Stimulated activated naive B cell treated with anti-CD40 and anti-IgM and Interleukin-4, amounts not matched to agents 10 μg/mL and 1 μg/mL and 100 μg/mL, for 72 hours (primary cell): ENCODE measurements at regions not wholly inside any gene's neighbourhood (a gene's known extent, or its start where the extent isn't known, plus 50 kb on each side); places are given as distances from the start of the nearest gene placed in this dataset.

Experiments used
- ATAC-seq, 2 donors: fragments of 150-1000 bp; cut with Tn5 transposase; replicated peaks; 2 replicates each; pipeline ENCODE4 v1.10.0; 2021; ENCODE audit warnings: moderate library complexity in 1 of 2
- DNase-seq: peaks from one replicate; pipeline ENCODE4 v3.0.0; 2021
- H3K27ac Mint-ChIP-seq: one replicate; pipeline ENCODE4 v1.8.0; 2022; ENCODE audit warnings: mild to moderate bottlenecking, mixed read lengths
- H3K27me3 Mint-ChIP-seq, 2 donors: one replicate each; pipeline ENCODE4 v1.8.0; 2022; ENCODE audit warnings: mixed read lengths in 2 of 2
- H3K36me3 Mint-ChIP-seq, 2 donors: one replicate each; pipeline ENCODE4 v1.8.0; 2022; ENCODE audit warnings: mixed read lengths in 2 of 2, mild to moderate bottlenecking in 1 of 2
- H3K4me1 Mint-ChIP-seq, 2 donors: one replicate each; pipeline ENCODE4 v1.8.0; 2022; ENCODE audit warnings: mixed read lengths in 2 of 2, mild to moderate bottlenecking in 1 of 2
- H3K4me3 Mint-ChIP-seq, 2 donors: one replicate each; pipeline ENCODE4 v1.8.0; 2022; ENCODE audit warnings: mild to moderate bottlenecking in 2 of 2, mixed read lengths in 2 of 2, moderate library complexity in 1 of 2
- H3K9me3 Mint-ChIP-seq, 2 donors: one replicate each; pipeline ENCODE4 v1.8.0; 2022; ENCODE audit warnings: mixed read lengths in 2 of 2, mild to moderate bottlenecking in 1 of 2

DNA sequence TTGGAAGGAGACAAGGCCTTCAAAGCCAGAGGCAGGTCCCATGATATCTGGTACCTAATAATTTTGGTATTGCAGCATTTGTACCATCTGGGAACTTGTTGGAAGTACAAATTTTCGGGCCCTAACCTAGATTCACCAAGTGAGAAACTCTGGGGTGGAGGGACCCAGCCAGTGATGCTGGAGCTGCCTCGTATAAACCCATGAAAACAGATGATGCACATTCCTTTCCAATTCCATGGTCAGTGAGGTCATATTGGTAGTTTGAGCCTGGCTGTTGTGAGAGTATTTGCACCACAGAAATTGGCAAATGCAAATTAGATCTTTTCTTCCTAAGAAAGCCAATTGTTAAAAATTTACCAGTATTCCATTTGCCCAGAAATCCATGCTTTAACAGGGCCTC, 269.6 kb upstream of the PLXNA2 start:
- no peak overlapping the region for H3K4me3 Mint-ChIP-seq
- peaks cover 11 to 12% of the 10 kb centered on the region in 2 donors for H3K9me3 Mint-ChIP-seq
- H3K36me3 Mint-ChIP-seq: no peaks in the 10 kb centered on the region

GRCh38 chr1:208515129-208515528, 270.9 kb upstream of the PLXNA2 start:
- DNase-seq (no peak), ATAC-seq (no peak)
- H3K4me1 Mint-ChIP-seq: no peaks in the 10 kb centered on the region
- H3K4me3 Mint-ChIP-seq: no peak overlapping the region
- no peaks in the 10 kb centered on the region for H3K36me3 Mint-ChIP-seq
- no peak overlapping the region for H3K27ac Mint-ChIP-seq
- H3K9me3 Mint-ChIP-seq: peaks cover 11 to 12% of the 10 kb centered on the region in 2 donors
- H3K27me3 Mint-ChIP-seq: no peaks in the 10 kb centered on the region

More for the DNA sequence above, 269.6 kb upstream of the PLXNA2 start:
- Mint-ChIP-seq H3K27ac (no peak overlapping the region), H3K4me1 (no peaks in the 10 kb centered on the region), H3K27me3 (no peaks in the 10 kb centered on the region)
- DNase-seq (no peak), ATAC-seq (no peak)

GRCh38 chr1:208516780-208517179, 272.6 kb upstream of the PLXNA2 start:
- Mint-ChIP-seq H3K27ac (no peak overlapping the region), H3K9me3 (peaks cover 11 to 12% of the 10 kb centered on the region in 2 donors), H3K36me3 (no peaks in the 10 kb centered on the region), H3K27me3 (no peaks in the 10 kb centered on the region), H3K4me1 (no peaks in the 10 kb centered on the region), H3K4me3 (no peak overlapping the region)
- DNase-seq: no peak
- ATAC-seq: no peak

DNA sequence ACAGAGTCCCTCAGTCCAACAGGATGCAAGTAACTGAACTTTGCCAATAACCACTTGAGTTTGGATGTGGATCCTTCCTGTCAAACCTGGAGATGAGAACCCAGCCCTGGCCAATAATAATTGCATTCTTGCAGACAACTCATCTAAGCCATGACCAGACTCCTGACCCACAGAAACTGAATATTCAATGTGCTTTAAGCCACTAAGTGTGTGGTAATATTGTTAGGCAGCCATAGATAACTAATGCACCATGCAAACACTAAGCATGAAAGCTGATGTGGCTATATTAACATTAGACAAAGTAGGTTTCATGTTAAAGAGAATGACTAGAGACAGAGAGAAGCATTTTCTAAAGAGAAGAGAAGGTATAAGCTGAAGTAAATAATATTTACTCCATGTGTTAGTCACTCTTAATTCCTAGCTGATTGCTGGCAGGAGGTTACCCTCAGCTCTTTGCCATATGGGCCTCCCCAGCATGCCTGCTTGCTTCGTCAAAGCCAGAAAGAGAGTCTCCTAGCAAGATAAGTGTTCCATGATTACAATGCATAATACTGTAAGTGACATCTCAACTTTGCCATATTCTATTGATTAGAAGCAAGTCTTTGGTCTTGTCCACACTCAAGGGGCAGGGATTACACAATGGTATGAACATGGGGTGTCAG, 276.4 kb upstream of the PLXNA2 start:
- H3K27me3 Mint-ChIP-seq: no peaks in the 10 kb centered on the region
- no peak overlapping the region for H3K27ac Mint-ChIP-seq
- H3K4me1 Mint-ChIP-seq: no peaks in the 10 kb centered on the region
- no peaks in the 10 kb centered on the region for H3K36me3 Mint-ChIP-seq
- no peak overlapping the region for H3K4me3 Mint-ChIP-seq
- DNase-seq: no peak
- H3K9me3 Mint-ChIP-seq: peaks cover 10 to 11% of the 10 kb centered on the region in 2 donors
- no peak for ATAC-seq

- Mint-ChIP-seq H3K4me1 (no peaks in the 10 kb centered on the region), H3K4me3 (no peak overlapping the region), H3K36me3 (no peaks in the 10 kb centered on the region), H3K27ac (no peak overlapping the region), H3K27me3 (no peaks in the 10 kb centered on the region), H3K9me3 (peaks cover 7 to 9% of the 10 kb centered on the region in 2 donors)
- ATAC-seq (no peak), DNase-seq (no peak)
Measured at GRCh38 chr1:208521534-208521933, 277.4 kb upstream of the PLXNA2 start.

GRCh38 chr1:208523007-208523406, 278.8 kb upstream of the PLXNA2 start:
- Mint-ChIP-seq H3K9me3 (no peaks in the 10 kb centered on the region), H3K27me3 (no peaks in the 10 kb centered on the region), H3K4me3 (no peak overlapping the region), H3K4me1 (no peaks in the 10 kb centered on the region), H3K27ac (no peak overlapping the region), H3K36me3 (no peaks in the 10 kb centered on the region)
- DNase-seq (no peak), ATAC-seq (no peak)

- H3K9me3 Mint-ChIP-seq: no peaks in the 10 kb centered on the region
- H3K4me3 Mint-ChIP-seq: no peak overlapping the region
- no peak for ATAC-seq
- H3K36me3 Mint-ChIP-seq: no peaks in the 10 kb centered on the region
- no peak for DNase-seq
- H3K4me1 Mint-ChIP-seq: no peaks in the 10 kb centered on the region
- H3K27ac Mint-ChIP-seq: no peak overlapping the region
- no peaks in the 10 kb centered on the region for H3K27me3 Mint-ChIP-seq
Measured at GRCh38 chr1:208524376-208524775, 280.2 kb upstream of the PLXNA2 start.

DNA sequence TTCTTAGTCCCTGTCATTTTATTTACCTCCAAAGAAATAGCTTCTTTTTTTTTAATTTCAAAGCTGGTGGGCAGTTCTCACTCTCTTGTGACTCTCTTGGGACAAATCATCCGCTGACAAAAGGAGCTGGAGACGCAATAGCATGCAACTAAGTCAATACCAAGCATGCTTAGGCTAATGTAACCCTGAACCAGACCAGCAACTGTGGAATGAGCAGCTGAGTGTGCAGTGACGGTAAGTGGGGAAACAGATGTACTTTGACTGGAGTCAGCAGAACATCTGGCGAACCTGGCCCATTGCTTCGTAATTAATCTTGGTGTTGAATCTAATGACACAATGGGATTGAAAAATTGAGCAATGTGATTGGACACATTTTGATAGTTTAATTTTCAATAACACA, 280.7 kb upstream of the PLXNA2 start:
- Mint-ChIP-seq H3K27ac (no peak overlapping the region), H3K36me3 (no peaks in the 10 kb centered on the region), H3K9me3 (no peaks in the 10 kb centered on the region), H3K4me3 (no peak overlapping the region), H3K4me1 (no peaks in the 10 kb centered on the region), H3K27me3 (no peaks in the 10 kb centered on the region)
- ATAC-seq (no peak), DNase-seq (no peak)

- Mint-ChIP-seq H3K27ac (no peak overlapping the region), H3K36me3 (no peaks in the 10 kb centered on the region), H3K4me1 (no peaks in the 10 kb centered on the region), H3K9me3 (no peaks in the 10 kb centered on the region), H3K27me3 (no peaks in the 10 kb centered on the region), H3K4me3 (no peak overlapping the region)
- ATAC-seq (no peak), DNase-seq (no peak)
Measured at GRCh38 chr1:208525417-208525816, 281.2 kb upstream of the PLXNA2 start.

- Mint-ChIP-seq H3K4me1 (no peaks in the 10 kb centered on the region), H3K27me3 (no peaks in the 10 kb centered on the region), H3K9me3 (no peaks in the 10 kb centered on the region), H3K27ac (no peak overlapping the region), H3K4me3 (no peak overlapping the region), H3K36me3 (no peaks in the 10 kb centered on the region)
- DNase-seq: no peak
- no peak for ATAC-seq
Measured at GRCh38 chr1:208526613-208527125, 282.5 kb upstream of the PLXNA2 start.

GRCh38 chr1:208527156-208527555, 283.0 kb upstream of the PLXNA2 start:
- Mint-ChIP-seq H3K27me3 (no peaks in the 10 kb centered on the region), H3K9me3 (no peaks in the 10 kb centered on the region), H3K36me3 (no peaks in the 10 kb centered on the region), H3K4me1 (no peaks in the 10 kb centered on the region), H3K4me3 (no peak overlapping the region), H3K27ac (no peak overlapping the region)
- ATAC-seq (no peak), DNase-seq (no peak)

- Mint-ChIP-seq H3K9me3 (no peaks in the 10 kb centered on the region), H3K27me3 (no peaks in the 10 kb centered on the region), H3K27ac (no peak overlapping the region), H3K36me3 (no peaks in the 10 kb centered on the region), H3K4me1 (no peaks in the 10 kb centered on the region), H3K4me3 (no peak overlapping the region)
- ATAC-seq (no peak), DNase-seq (no peak)
Measured at GRCh38 chr1:208528578-208529240, 284.5 kb upstream of the PLXNA2 start.

GRCh38 chr1:208531003-208531750, 287.0 kb upstream of the PLXNA2 start:
- ATAC-seq: no peak
- Mint-ChIP-seq H3K9me3 (no peaks in the 10 kb centered on the region), H3K4me3 (no peak overlapping the region), H3K36me3 (no peaks in the 10 kb centered on the region), H3K4me1 (no peaks in the 10 kb centered on the region), H3K27ac (no peak overlapping the region), H3K27me3 (no peaks in the 10 kb centered on the region)
- no peak for DNase-seq

DNA sequence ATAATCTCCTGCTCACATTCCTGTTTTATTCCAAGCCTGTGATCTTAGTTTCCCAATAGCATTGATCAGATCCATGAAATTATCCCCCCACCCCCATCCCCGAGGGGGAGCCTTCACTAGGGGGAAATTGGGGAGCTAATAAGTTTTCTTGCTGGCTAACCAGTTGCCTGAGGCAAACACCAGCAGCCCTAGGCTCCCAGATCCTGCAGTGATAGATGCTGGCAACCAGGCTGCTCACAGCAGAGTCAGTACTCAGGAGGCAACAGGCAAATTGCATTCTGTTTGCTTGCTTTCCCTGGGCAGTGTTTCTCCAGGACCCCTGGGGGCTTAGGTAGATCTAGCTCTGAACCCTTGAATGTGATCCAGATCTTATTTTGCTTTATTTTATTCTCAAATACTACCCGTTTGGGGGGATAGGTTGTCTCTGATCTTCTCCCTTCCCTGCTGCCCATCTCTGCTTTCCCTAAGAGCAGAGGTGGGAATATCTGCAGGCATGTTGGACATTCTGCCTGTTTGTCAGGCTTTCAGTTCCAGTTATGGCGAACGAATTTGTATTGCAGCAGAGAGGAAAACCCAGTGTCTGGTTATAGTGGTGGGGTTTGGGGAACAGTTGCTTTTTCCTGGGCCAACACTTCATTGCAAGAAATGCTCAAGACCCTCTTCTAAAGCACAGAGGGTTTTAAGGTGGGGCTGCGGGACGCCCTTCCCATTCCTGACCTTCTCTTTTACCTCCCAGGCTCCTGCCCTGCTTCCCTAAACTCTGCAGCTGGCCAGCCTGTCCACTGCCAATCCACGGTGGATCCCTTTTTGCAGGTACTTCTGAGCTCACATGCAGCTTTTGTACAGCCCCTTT, 289.8 kb upstream of the PLXNA2 start:
- DNase-seq: no peak
- H3K27ac Mint-ChIP-seq: no peak overlapping the region
- no peaks in the 10 kb centered on the region for H3K4me1 Mint-ChIP-seq
- H3K4me3 Mint-ChIP-seq: no peak overlapping the region
- H3K27me3 Mint-ChIP-seq: peaks cover 0 to 3% of the 10 kb centered on the region in 2 donors
- H3K9me3 Mint-ChIP-seq: no peaks in the 10 kb centered on the region
- no peaks in the 10 kb centered on the region for H3K36me3 Mint-ChIP-seq
- no peak for ATAC-seq
